ENCODE measurements at regions not wholly inside any gene's neighbourhood (a gene's known extent, or its start where the extent isn't known, plus 50 kb on each side); places are given as distances from the start of the nearest gene placed in this dataset.

GRCh38 chr2:120896901-120897300, 161.2 kb downstream of the GLI2 start:
- no peak for TF ChIP-seq POLR2A (IDR thresholded peaks at IDR 0.05)
- no peak for TF ChIP-seq CTCF (IDR thresholded peaks at IDR 0.05)
- no peaks in the 10 kb centered on the region for H3K27me3 ChIP-seq
- H3K9me3 ChIP-seq, result no peaks in the 10 kb centered on the region
- H3K4me1 ChIP-seq, result peaks cover 0 to 5% of the 10 kb centered on the region in 2 donors
- no peak overlapping the region for H3K4me3 ChIP-seq
- intact Hi-C loops (cut with DNase I; ENCODE audit: low total_unique reads), result no loop called here
- H3K36me3 ChIP-seq, result no peaks in the 10 kb centered on the region
- H3K27ac ChIP-seq, result no peak overlapping the region
- no peak for DNase-seq

- H3K27ac ChIP-seq, result no peak overlapping the region
- intact Hi-C loops (cut with DNase I; ENCODE audit: low total_unique reads), result no loop called here
Measured at GRCh38 chr2:120897399-120897798, 161.7 kb downstream of the GLI2 start.

GRCh38 chr2:120898496-120898895, 162.8 kb downstream of the GLI2 start:
- H3K27ac ChIP-seq, result no peak overlapping the region
- H3K4me1 ChIP-seq, result no peaks in the 10 kb centered on the region
- H3K27me3 ChIP-seq, result no peaks in the 10 kb centered on the region
- TF ChIP-seq CTCF (IDR thresholded peaks at IDR 0.05), result no peak
- TF ChIP-seq POLR2A (IDR thresholded peaks at IDR 0.05), result no peak
- intact Hi-C loops (cut with DNase I; ENCODE audit: low total_unique reads), result no loop called here
- no peaks in the 10 kb centered on the region for H3K9me3 ChIP-seq
- no peaks in the 10 kb centered on the region for H3K36me3 ChIP-seq
- DNase-seq, result no peak
- H3K4me3 ChIP-seq, result no peak overlapping the region

More at GRCh38 chr2:120897399-120897798, 161.7 kb downstream of the GLI2 start:
- Histone ChIP-seq H3K9me3 (no peaks in the 10 kb centered on the region), H3K4me3 (no peak overlapping the region), H3K27me3 (no peaks in the 10 kb centered on the region), H3K36me3 (no peaks in the 10 kb centered on the region), H3K4me1 (peaks cover 0 to 5% of the 10 kb centered on the region in 2 donors)
- DNase-seq, result no peak
- TF ChIP-seq CTCF (IDR thresholded peaks at IDR 0.05) (no peak), POLR2A (IDR thresholded peaks at IDR 0.05) (no peak)

GRCh38 chr2:120898961-120899750, 163.5 kb downstream of the GLI2 start:
- DNase-seq, result no peak
- Histone ChIP-seq H3K36me3 (no peaks in the 10 kb centered on the region), H3K27me3 (no peaks in the 10 kb centered on the region), H3K9me3 (no peaks in the 10 kb centered on the region), H3K4me1 (peaks cover 0 to under 1% of the 10 kb centered on the region in 2 donors), H3K27ac (no peak overlapping the region), H3K4me3 (no peak overlapping the region)
- TF ChIP-seq POLR2A (IDR thresholded peaks at IDR 0.05), result no peak
- intact Hi-C loops (cut with DNase I; ENCODE audit: low total_unique reads), result no loop called here

- Histone ChIP-seq H3K4me3 (no peak overlapping the region), H3K27me3 (no peaks in the 10 kb centered on the region), H3K27ac (no peak overlapping the region), H3K36me3 (no peaks in the 10 kb centered on the region), H3K4me1 (peaks cover 0 to 7% of the 10 kb centered on the region in 2 donors), H3K9me3 (no peaks in the 10 kb centered on the region)
- intact Hi-C loops (cut with DNase I; ENCODE audit: low total_unique reads), result no loop called here
- TF ChIP-seq CTCF (IDR thresholded peaks at IDR 0.05) (no peak), POLR2A (IDR thresholded peaks at IDR 0.05) (no peak)
- no peak for DNase-seq
Measured at GRCh38 chr2:120899771-120900170, 164.1 kb downstream of the GLI2 start.
